HAP-1 (cell line): ENCODE measurements at regions not wholly inside any gene's neighbourhood (a gene's known extent, or its start where the extent isn't known, plus 50 kb on each side); places are given as distances from the start of the nearest gene placed in this dataset.
A peak's percentile ranks its signal among the peaks of the same experiment; 100 is the strongest.
"Not testable (repeated sequence)": the region's sequence is repeated elsewhere in the genome, so short reads cannot be mapped to it uniquely, and the experiment has no call there.

Experiments
- DNase-seq, 2 experiments: peaks; one replicate each; pipeline ENCODE4 v3.0.0-alpha.2; 2016 to 2020; ENCODE audit warnings: low spot score in 2 of 2
- H3K27me3 ChIP-seq: fragments of 250-450 bp; sonication (Bioruptor Pico); 2 replicates; pipeline ENCODE4 v1.5.1; 2020; ENCODE audit warnings: low read depth, mild to moderate bottlenecking, moderate library complexity
- H3K36me3 ChIP-seq: fragments of 250-450 bp; sonication (Bioruptor Pico); replicated peaks from 2 replicates; pipeline ENCODE4 v1.5.1; 2020; ENCODE audit warnings: mild to moderate bottlenecking
- H3K4me1 ChIP-seq: fragments of 250-450 bp; sonication (Bioruptor Pico); 2 replicates; pipeline ENCODE4 v1.5.1; 2020; ENCODE audit warnings: mild to moderate bottlenecking
- H3K4me3 ChIP-seq: fragments of 250-450 bp; sonication (Bioruptor Pico); 2 replicates; pipeline ENCODE4 v1.5.1; 2020; ENCODE audit warnings: mild to moderate bottlenecking, moderate library complexity
- H3K9me3 ChIP-seq: fragments of 250-450 bp; sonication (Bioruptor Pico); 2 replicates; pipeline ENCODE4 v1.5.1; 2020; ENCODE audit warnings: mild to moderate bottlenecking, moderate library complexity
- in situ Hi-C: fragments of 300-500 bp; cut with MboI; formaldehyde crosslinking; loops from 3 replicates; pipeline ENCODE4 v1.14.3; 2020; ENCODE audit warnings: low sequenced_read_pairs, inconsistent platforms, mixed read lengths

DNA sequence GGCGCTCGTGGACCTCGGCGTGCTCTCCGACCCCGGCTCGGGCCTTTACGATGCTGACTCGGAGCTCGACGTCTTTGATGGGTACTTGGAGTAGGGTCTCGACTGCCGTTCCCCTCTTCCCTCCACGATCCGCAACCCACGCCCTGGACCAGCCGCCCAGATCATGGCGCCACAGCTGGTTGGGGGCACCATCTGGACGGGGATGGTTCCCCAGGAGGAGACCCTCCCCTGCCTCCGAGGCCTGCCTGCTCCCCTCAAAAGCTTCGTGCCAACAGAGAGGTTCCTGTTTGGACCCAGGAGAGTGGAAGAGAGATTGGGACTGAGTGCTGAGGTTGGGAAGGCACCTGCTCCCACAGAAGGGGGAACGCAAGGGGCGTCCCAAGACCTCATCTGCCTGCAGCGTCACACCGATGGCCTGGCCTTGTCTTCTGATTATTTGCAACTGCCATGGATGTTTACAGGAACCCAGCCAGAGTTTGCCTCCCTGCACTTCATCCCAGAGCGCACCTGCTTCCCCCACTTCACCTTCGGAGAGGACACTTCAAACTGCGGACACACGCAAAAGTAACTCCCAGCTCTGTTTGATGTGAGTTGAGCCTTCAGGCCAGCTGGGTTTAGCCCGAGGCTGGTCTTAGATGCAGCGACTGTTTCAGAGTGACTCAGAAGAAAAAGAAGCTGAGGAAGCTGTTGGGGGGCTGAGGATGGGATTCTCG lies 71.2 kb upstream of the NIPA1 start:
- DNase-seq = peak; percentile 4 to 37
- H3K9me3 ChIP-seq, in situ Hi-C loops, H3K4me1 ChIP-seq, H3K27me3 ChIP-seq, H3K36me3 ChIP-seq: not testable (repeated sequence)
- H3K4me3 ChIP-seq = peak overlapping the region; percentile 40

DNA sequence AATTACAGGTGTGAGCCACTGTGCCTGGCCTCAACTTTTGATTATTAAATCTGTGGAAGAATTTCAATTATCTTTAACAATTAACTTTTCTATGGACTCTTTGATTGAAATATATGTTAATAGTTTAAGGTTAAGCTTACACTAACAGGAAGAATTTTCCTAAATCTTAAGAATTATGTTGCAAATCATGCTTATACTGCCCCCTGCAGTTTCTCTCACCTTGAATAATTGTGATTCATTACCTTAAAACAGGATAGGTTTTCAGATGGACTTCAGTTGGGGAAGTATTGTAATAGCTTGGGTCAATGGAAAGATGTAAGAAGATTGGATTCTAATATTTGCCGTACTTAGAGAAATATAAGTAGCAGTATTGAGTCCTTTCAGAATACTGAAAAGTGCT lies 66.5 kb upstream of the NIPA1 start:
- H3K9me3 ChIP-seq, H3K36me3 ChIP-seq, in situ Hi-C loops, H3K4me1 ChIP-seq, H3K4me3 ChIP-seq, H3K27me3 ChIP-seq: not testable (repeated sequence)
- DNase-seq = peak in 1 of 2 experiments; percentile 34

DNA sequence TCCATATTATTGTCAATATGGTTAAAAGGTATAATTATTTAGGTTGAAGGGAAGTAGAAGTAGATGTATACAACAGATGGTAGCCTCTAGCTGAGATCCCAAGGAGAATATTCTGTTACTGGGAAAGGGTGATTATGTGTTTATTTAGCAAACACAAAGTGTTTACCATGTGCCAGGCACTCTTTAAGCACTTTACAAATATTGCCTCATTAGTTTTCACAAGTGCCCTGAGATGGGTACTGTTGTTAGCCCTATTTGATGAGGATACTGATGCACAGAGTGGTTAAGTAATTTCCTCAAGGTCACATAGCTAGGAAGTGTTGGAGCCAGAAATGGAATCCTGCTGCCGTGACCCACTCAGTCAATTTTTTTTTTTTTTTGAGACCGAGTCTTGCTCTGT lies 60.3 kb upstream of the NIPA1 start:
- H3K9me3 ChIP-seq, H3K36me3 ChIP-seq, H3K27me3 ChIP-seq, DNase-seq, in situ Hi-C loops, H3K4me3 ChIP-seq, H3K4me1 ChIP-seq: not testable (repeated sequence)

DNA sequence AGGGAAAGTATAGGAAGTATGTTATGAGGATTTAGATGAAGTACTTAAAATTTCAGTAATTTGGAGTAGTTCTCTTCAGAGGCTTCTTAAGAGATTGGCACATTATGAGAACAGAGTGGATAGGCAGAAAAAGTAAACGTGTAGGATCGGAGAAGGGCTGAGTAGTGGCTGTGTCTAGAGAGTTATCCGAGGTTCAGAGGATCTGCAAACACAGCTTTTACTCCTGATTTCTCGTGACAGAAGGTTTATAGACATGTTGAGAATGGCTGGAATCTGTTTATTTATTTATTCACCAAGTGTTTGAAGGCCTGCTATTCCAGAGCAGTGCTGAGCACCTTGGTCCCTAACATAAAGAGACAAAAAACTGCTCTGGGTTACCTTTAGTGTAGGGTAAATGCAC lies 51.4 kb upstream of the NIPA1 start:
- H3K9me3 ChIP-seq, H3K36me3 ChIP-seq, H3K27me3 ChIP-seq, in situ Hi-C loops, H3K4me1 ChIP-seq, DNase-seq, H3K4me3 ChIP-seq: not testable (repeated sequence)

DNA sequence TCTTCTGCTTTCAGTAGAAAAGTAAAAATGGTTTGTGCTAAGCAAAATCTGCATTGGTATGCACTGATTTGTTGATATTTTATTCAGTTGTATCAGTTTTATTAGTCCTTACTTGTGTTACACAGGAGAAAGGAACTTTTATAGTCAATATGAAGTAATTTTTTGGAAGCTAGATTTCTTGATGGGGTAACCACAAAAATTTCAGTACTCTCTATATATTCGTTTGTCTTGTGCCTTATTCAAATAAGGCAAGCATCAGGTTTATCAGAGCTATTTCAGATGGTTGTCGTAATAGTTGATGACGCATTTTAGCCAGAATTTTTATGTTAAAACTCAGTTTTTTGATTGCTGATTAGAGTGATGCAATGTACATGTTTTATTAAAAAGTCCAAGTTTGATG lies 50.7 kb upstream of the NIPA1 start:
- Histone ChIP-seq H3K4me1 (no peaks in the 10 kb centered on the region), H3K36me3 (no peaks in the 10 kb centered on the region), H3K9me3 (no peaks in the 10 kb centered on the region), H3K27me3 (no peaks in the 10 kb centered on the region), H3K4me3 (no peak overlapping the region)
- in situ Hi-C loops = no loop called here
- DNase-seq = no peak

DNA sequence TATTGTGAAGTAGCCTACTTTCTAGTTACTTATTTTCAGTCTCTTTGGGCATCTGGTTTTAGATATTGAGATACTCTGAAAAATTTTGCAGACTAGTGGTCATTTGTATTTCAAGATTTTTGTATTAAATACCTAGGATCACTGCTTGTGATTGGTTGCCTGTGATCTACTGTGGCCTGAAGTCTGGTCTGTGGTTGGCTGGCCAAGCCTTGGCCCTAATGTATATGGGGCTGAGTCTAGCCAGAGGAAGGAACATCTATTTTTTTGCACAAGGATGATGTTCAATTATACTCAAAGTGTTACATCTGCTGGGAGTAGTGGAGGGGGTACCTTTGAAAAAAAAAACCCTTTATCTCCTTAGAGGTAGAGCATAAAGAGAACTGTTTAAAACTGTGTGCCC lies 50.2 kb upstream of the NIPA1 start:
- H3K9me3 ChIP-seq, in situ Hi-C loops, H3K4me1 ChIP-seq, H3K36me3 ChIP-seq, H3K27me3 ChIP-seq, DNase-seq, H3K4me3 ChIP-seq: not testable (repeated sequence)
